C4-2B (cell line): ENCODE measurements at regions not wholly inside any gene's neighbourhood (a gene's known extent, or its start where the extent isn't known, plus 50 kb on each side); places are given as distances from the start of the nearest gene placed in this dataset.
"Not testable (repeated sequence)": the region's sequence is repeated elsewhere in the genome, so short reads cannot be mapped to it uniquely, and the experiment has no call there.

Experiments used
- CTCF ChIP-seq: fragments of 450-650 bp; conservative IDR thresholded peaks from 2 replicates; pipeline ENCODE4 v1.5.1; 2017; ENCODE audit warnings: mild to moderate bottlenecking
- ZFX ChIP-seq: fragments of 450-650 bp; IDR thresholded peaks from 2 replicates; pipeline ENCODE4 v1.6.1; 2017

DNA sequence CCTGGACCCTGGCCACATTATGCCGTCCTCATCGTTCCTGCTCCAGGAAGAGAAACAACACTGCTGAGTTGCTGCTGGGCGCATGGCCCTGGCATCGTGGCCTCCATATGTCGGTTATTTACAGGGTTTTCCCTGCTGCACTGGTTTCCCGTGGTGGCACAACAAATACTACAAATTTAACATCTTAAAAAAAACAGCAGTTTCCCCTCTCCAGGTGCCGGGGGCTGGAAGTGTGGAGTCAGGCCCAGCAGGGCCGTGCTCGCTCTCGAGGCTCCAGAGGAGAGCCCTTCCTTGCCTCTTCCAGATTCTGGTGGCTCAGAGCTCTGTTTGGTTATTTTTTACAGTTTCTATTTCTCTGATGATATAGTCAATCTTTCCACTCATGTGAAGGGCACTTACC, 777.8 kb upstream of the TPTE start:
- TF ChIP-seq CTCF, ZFX: not testable (repeated sequence)
